ENCODE measurements at regions not wholly inside any gene's neighbourhood (a gene's known extent, or its start where the extent isn't known, plus 50 kb on each side); places are given as distances from the start of the nearest gene placed in this dataset.
A peak's percentile ranks its signal among the peaks of the same experiment; 100 is the strongest.
"Not testable (repeated sequence)": the region's sequence is repeated elsewhere in the genome, so short reads cannot be mapped to it uniquely, and the experiment has no call there.

DNA sequence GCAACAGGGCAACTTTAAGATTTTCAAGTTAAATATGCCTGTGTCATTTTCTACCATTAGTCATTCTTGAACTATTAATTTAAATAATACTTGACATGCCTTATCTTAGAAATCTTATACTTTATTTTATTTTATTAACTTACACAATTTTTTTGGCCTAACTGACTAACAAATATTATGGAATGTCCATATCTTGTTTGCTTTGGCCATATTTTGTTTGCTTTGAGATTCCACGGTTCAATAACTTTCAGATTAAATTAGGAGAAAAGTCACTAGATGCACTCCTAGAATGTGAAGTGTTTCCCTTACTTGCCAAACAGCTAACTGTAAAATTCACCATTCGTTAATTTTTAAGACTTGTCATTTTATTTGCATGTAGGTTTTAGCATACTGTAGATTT is 684.0 kb upstream of the MANEA start:
- Histone ChIP-seq H3K27me3 (ENCODE audit: insufficient read depth, low read length) (no peaks in the 10 kb centered on the region), H3K79me2 (ENCODE audit: insufficient read depth, low read length) (no peaks in the 10 kb centered on the region), H4K20me1 (ENCODE audit: insufficient read depth, low read length) (no peaks in the 10 kb centered on the region), H3K9ac (ENCODE audit: low read length) (no peak overlapping the region), H3K27ac (ENCODE audit: low read depth, low read length) (no peak overlapping the region), H3K4me3 (ENCODE audit: insufficient read depth, low read depth, low read length) (no peak overlapping the region), H3K4me1 (ENCODE audit: insufficient read depth, low read length) (no peaks in the 10 kb centered on the region), H3K4me2 (ENCODE audit: low read length) (no peak overlapping the region), H3K36me3 (ENCODE audit: insufficient read depth, low read length) (no peaks in the 10 kb centered on the region), H2AFZ (ENCODE audit: low read depth, low read length) (no peak overlapping the region), H3K9me3 (ENCODE audit: insufficient read depth, low read depth, low read length) (no peaks in the 10 kb centered on the region)
- no peak overlapping the region for H3K27ac Mint-ChIP-seq (ENCODE audit: unreplicated experiment)
- DNase-seq (ENCODE audit: low read depth) (no peak), FAIRE-seq (no peak)
- H3K27me3 Mint-ChIP-seq (ENCODE audit: low read depth, unreplicated experiment) = no peaks in the 10 kb centered on the region
- H3K4me1 Mint-ChIP-seq (ENCODE audit: low read depth, unreplicated experiment) = no peaks in the 10 kb centered on the region
- no peaks in the 10 kb centered on the region for H3K36me3 Mint-ChIP-seq (ENCODE audit: low read depth, unreplicated experiment)
- H3K4me3 Mint-ChIP-seq (ENCODE audit: unreplicated experiment) = no peak overlapping the region
- no peaks in the 10 kb centered on the region for H3K9me3 Mint-ChIP-seq (ENCODE audit: unreplicated experiment)
- no peak for TF ChIP-seq EZH2 (IDR thresholded peaks at IDR 0.05; ENCODE audit: insufficient read depth, low read length)
- TF ChIP-seq, protein P1, sequence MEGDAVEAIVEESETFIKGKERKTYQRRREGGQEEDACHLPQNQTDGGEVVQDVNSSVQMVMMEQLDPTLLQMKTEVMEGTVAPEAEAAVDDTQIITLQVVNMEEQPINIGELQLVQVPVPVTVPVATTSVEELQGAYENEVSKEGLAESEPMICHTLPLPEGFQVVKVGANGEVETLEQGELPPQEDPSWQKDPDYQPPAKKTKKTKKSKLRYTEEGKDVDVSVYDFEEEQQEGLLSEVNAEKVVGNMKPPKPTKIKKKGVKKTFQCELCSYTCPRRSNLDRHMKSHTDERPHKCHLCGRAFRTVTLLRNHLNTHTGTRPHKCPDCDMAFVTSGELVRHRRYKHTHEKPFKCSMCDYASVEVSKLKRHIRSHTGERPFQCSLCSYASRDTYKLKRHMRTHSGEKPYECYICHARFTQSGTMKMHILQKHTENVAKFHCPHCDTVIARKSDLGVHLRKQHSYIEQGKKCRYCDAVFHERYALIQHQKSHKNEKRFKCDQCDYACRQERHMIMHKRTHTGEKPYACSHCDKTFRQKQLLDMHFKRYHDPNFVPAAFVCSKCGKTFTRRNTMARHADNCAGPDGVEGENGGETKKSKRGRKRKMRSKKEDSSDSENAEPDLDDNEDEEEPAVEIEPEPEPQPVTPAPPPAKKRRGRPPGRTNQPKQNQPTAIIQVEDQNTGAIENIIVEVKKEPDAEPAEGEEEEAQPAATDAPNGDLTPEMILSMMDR (IDR thresholded peaks at IDR 0.05; ENCODE audit: insufficient read depth, low read depth, low read length) = no peak

DNA sequence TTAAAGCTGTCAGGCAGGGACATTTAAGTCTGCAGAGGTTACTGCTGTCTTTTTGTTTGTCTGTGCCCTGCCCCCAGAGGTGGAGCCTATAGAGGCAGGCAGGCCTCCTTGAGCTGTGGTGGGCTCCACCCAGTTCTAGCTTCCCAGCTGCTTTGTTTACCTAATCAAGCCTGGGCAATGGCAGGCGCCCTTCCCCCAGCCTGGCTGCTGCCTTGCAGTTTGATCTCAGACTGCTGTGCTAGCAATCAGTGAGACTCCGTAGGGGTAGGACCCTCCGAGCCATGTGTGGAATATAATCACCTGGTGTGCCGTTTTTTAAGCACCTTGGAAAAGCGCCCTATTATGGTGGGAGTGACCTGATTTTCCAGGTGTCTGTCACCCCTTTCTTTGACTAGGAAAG is 703.5 kb upstream of the MANEA start:
- FAIRE-seq; H3K27me3 ChIP-seq (ENCODE audit: insufficient read depth, low read length): not testable (repeated sequence)

DNA sequence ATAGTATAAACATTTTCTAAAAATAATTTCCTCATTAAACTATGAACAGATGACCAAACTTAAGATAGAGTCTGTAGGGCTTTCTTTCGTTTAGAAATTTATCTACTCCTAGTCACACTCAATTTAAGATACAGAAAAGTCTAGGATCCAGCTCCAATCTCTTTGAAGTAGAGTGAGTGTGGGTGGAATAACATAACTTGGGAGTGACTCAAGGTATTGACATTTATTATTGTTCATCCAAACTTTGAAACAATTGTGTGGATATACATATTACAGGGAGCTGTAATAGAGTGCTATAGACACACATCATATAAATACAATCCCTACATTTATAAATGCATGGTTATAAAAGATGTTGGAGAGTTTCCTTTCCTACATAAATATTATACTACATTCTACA is 715.2 kb upstream of the MANEA start:
- Histone ChIP-seq H3K4me3 (ENCODE audit: insufficient read depth, low read depth, low read length) (no peak overlapping the region), H3K9me3 (ENCODE audit: insufficient read depth, low read depth, low read length) (no peaks in the 10 kb centered on the region), H3K9ac (ENCODE audit: low read length) (no peak overlapping the region), H4K20me1 (ENCODE audit: insufficient read depth, low read length) (no peaks in the 10 kb centered on the region), H3K79me2 (ENCODE audit: insufficient read depth, low read length) (no peaks in the 10 kb centered on the region), H3K4me1 (ENCODE audit: insufficient read depth, low read length) (no peaks in the 10 kb centered on the region), H3K36me3 (ENCODE audit: insufficient read depth, low read length) (no peaks in the 10 kb centered on the region), H3K27ac (ENCODE audit: low read depth, low read length) (no peak overlapping the region), H3K4me2 (ENCODE audit: low read length) (no peak overlapping the region), H2AFZ (ENCODE audit: low read depth, low read length) (no peak overlapping the region), H3K27me3 (ENCODE audit: insufficient read depth, low read length) (no peaks in the 10 kb centered on the region)
- Mint-ChIP-seq H3K36me3 (ENCODE audit: low read depth, unreplicated experiment) (no peaks in the 10 kb centered on the region), H3K9me3 (ENCODE audit: unreplicated experiment) (no peaks in the 10 kb centered on the region), H3K27me3 (ENCODE audit: low read depth, unreplicated experiment) (no peaks in the 10 kb centered on the region), H3K27ac (ENCODE audit: unreplicated experiment) (no peak overlapping the region), H3K4me1 (ENCODE audit: low read depth, unreplicated experiment) (peaks cover 11% of the 10 kb centered on the region), H3K4me3 (ENCODE audit: unreplicated experiment) (no peak overlapping the region)
- DNase-seq (ENCODE audit: low read depth) (peak; percentile 2), FAIRE-seq (no peak)
- TF ChIP-seq, protein P1 (IDR thresholded peaks at IDR 0.05; ENCODE audit: insufficient read depth, low read depth, low read length) = no peak
- TF ChIP-seq EZH2 (IDR thresholded peaks at IDR 0.05; ENCODE audit: insufficient read depth, low read length) = no peak

More for the DNA sequence above, 703.5 kb upstream of the MANEA start:
- not testable (repeated sequence) for H2AFZ ChIP-seq (ENCODE audit: low read depth, low read length); H3K9me3 ChIP-seq (ENCODE audit: insufficient read depth, low read depth, low read length); H3K9me3 Mint-ChIP-seq (ENCODE audit: unreplicated experiment); H3K4me3 Mint-ChIP-seq (ENCODE audit: unreplicated experiment); H3K36me3 ChIP-seq (ENCODE audit: insufficient read depth, low read length); H3K4me1 Mint-ChIP-seq (ENCODE audit: low read depth, unreplicated experiment); H3K4me1 ChIP-seq (ENCODE audit: insufficient read depth, low read length); H3K27ac ChIP-seq (ENCODE audit: low read depth, low read length); H3K27ac Mint-ChIP-seq (ENCODE audit: unreplicated experiment); H4K20me1 ChIP-seq (ENCODE audit: insufficient read depth, low read length); DNase-seq (ENCODE audit: low read depth); H3K36me3 Mint-ChIP-seq (ENCODE audit: low read depth, unreplicated experiment); H3K79me2 ChIP-seq (ENCODE audit: insufficient read depth, low read length); H3K4me3 ChIP-seq (ENCODE audit: insufficient read depth, low read depth, low read length); H3K4me2 ChIP-seq (ENCODE audit: low read length); H3K27me3 Mint-ChIP-seq (ENCODE audit: low read depth, unreplicated experiment); H3K9ac ChIP-seq (ENCODE audit: low read length)

All from astrocyte (in vitro differentiated cells and primary cell).